Psoas muscle (tissue), 7 donors: ENCODE measurements at regions not wholly inside any gene's neighbourhood (a gene's known extent, or its start where the extent isn't known, plus 50 kb on each side); places are given as distances from the start of the nearest gene placed in this dataset.

ENCODE experiments used
- ATAC-seq, 4 donors: fragments of 200-7000 bp; cut with Tn5 transposase; one replicate each; pipeline ENCODE4 v1.9.1; 2020; ENCODE audit warnings: moderate library complexity in 3 of 4, mild to moderate bottlenecking in 2 of 4
- DNase-seq, 2 donors: peaks; one replicate each; pipeline ENCODE4 v3.0.0-alpha.2; 2020
- H3K27ac ChIP-seq: fragments of 200-600 bp; one replicate; pipeline ENCODE4 v1.8.0; 2022
- H3K27me3 ChIP-seq, 3 donors: fragments of 200-600 bp in 1 of 3; one replicate each; pipeline versions ENCODE4 v1.6.1 to v1.8.0; 2013 to 2022; ENCODE audit warnings: low read length in 2 of 3, mild to moderate bottlenecking in 2 of 3, moderate library complexity in 1 of 3; ENCODE audit not compliant: insufficient read depth in 3 of 3
- H3K36me3 ChIP-seq, 2 donors: fragments of 200-600 bp in 1 of 2; one replicate each; pipeline versions ENCODE4 v1.6.1 to v1.8.0; 2013 to 2022; ENCODE audit warnings: low read depth in 1 of 2, mild to moderate bottlenecking in 1 of 2, moderate library complexity in 1 of 2; ENCODE audit not compliant: insufficient read depth in 1 of 2
- H3K4me1 ChIP-seq: fragments of 200-600 bp; one replicate; pipeline ENCODE4 v1.8.0; 2022
- H3K4me3 ChIP-seq: fragments of 200-600 bp; one replicate; pipeline ENCODE4 v1.8.0; 2022; ENCODE audit warnings: mild to moderate bottlenecking
- H3K9me3 ChIP-seq: fragments of 200-600 bp; one replicate; pipeline ENCODE4 v1.8.0; 2022
- CTCF ChIP-seq: fragments of 200-600 bp; IDR thresholded peaks from one replicate; pipeline ENCODE4 v1.8.0; 2022; ENCODE audit warnings: antibody characterized with exemption
- WGBS, 3 donors: extraction: QIAGEN DNeasy Blood & Tissue Kit; methylation state at CpG; one replicate each; pipeline versions ENCODE4 v1.1.6 to v1.1.7; 2013; 5-methylcytosine and 5-hydroxymethylcytosine counted together
- intact Hi-C, 2 donors: fragments of 100-400 bp; cut with DNase I; formaldehyde crosslinking; loops; one replicate each; pipeline versions ENCODE4 v1.11.0 to v1.14.2; 2022
- donor health status: healthy with polysubstance abuse.
- donor health status: DM: no; HTN: no; CAD: no; lungs with moderate emphysema.
- donor health status: Bipolar disorder and iron deficiency.
- donor health status: healthy.
- donor health status: DM: yes; HTN: yes; CAD: no.
- donor health status: DM: no; HTN: no; CAD: no.
- donor health status: DM: yes; HTN: yes; CAD: no.

GRCh38 chrX:95145848-95146490 is 1472.0 kb downstream of the FAM133A start:
- DNase-seq: no peak
- no peak overlapping the region for H3K27ac ChIP-seq
- no peak for TF ChIP-seq CTCF
- intact Hi-C loops: no loop called here
- no peak overlapping the region for H3K4me3 ChIP-seq
- no peaks in the 10 kb centered on the region for H3K4me1 ChIP-seq
- WGBS, 3 donors: 71 to 73% (median 73%) methylated on average over 4 of the region's 4 CpGs
- no peaks in the 10 kb centered on the region for H3K9me3 ChIP-seq
- ATAC-seq: no peak
- no peaks in the 10 kb centered on the region for H3K36me3 ChIP-seq
- no peaks in the 10 kb centered on the region for H3K27me3 ChIP-seq

- Histone ChIP-seq H3K9me3 (no peaks in the 10 kb centered on the region), H3K4me1 (no peaks in the 10 kb centered on the region), H3K36me3 (no peaks in the 10 kb centered on the region), H3K27ac (no peak overlapping the region), H3K27me3 (no peaks in the 10 kb centered on the region), H3K4me3 (no peak overlapping the region)
- intact Hi-C loops: no loop called here
- DNase-seq (peak in 1 of 2 donors; percentile 16), ATAC-seq (no peak)
- 88 to 91% (median 90%) methylated on average over 4 of the region's 4 CpGs for WGBS, 3 donors
- TF ChIP-seq CTCF: no peak
These were observed 1478.8 kb downstream of the FAM133A start for GRCh38 chrX:95152810-95153209.

DNA sequence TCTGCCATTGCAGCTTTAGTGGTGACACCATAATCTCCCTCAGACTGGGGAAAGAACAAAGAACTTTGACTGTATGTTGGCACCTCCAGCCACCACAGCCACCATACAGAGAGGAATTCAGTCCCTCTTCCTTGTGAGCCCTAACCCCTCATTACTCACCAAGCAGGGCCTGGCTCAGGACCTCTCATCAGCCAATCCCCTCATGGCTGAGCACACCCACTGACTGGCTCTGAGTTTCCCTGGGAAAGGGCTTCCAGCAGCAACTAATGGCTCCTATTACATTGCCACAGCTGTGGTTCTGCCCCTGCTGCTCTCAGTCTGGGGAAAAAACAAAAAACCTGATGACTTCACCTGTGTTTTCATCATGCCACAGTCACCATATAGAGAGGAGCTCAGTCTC is 1482.6 kb downstream of the FAM133A start:
- no peak for TF ChIP-seq CTCF
- no peak for DNase-seq
- intact Hi-C loops: no loop called here
- no peak for ATAC-seq
- no peaks in the 10 kb centered on the region for H3K36me3 ChIP-seq
- no peak overlapping the region for H3K4me3 ChIP-seq
- H3K27me3 ChIP-seq: no peaks in the 10 kb centered on the region
- no peaks in the 10 kb centered on the region for H3K4me1 ChIP-seq
- no peaks in the 10 kb centered on the region for H3K9me3 ChIP-seq
- H3K27ac ChIP-seq: no peak overlapping the region
